GM03348 (cell line): ENCODE measurements at regions not wholly inside any gene's neighbourhood (a gene's known extent, or its start where the extent isn't known, plus 50 kb on each side); places are given as distances from the start of the nearest gene placed in this dataset.
"Not testable (repeated sequence)": the region's sequence is repeated elsewhere in the genome, so short reads cannot be mapped to it uniquely, and the experiment has no call there.

ENCODE experiments used
- DNase-seq: peaks from one replicate; pipeline ENCODE4 v3.0.0; 2012; ENCODE audit warnings: low spot score

DNA sequence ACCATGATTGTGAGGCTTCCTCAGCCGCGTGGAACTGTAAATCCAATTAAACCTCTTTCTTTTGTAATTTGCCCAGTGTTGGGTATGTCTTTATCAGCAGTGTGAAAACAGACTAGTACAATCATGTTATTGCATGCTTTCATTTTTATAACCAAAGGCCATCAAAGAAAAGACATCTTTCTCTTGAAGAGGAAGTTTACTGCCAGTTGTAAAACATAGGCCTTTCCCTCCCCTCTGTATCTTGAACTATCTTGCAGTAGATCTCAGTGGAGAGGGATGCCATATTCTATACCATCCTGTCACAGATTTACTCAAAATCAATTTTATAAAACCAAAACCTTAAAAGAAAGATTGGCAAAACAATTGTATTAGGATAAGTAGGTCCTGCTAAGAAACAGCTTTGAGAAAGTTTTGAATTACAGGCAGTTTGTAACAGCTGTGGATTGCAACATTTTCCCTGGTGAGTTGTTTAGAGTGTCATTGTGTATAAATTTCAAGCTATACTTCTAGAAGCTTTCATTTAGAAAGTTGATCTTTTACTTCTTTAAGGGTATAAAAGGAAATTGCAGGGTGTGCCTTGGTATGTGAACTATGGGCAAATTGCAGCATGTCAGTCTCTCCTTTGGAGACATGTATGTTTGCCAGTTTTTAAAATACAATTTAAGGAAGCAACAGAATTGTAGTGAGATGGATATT lies 128.0 kb downstream of the ATP23 start:
- no peak for DNase-seq

DNA sequence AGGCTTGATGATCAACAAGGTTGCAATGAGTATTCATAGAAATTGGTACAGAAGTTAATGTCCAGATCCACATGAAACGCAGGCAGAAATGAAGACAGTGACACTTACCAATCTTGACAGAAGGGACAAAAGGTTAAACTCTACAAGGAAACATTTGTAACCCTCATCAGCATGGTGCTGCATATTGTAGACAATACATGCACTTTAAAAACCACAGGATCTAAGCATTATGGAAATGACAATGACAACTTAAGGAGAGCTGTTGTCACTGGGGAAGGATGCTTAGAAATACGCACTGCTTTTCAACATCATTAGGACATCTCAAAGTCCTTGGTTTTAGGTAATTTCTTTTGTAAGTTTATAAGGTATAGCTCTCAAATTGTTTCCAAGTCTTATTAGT lies 130.6 kb downstream of the ATP23 start:
- no peak for DNase-seq

GRCh38 chr12:58074259-58074658 lies 132.9 kb downstream of the ATP23 start:
- no peak for DNase-seq

DNA sequence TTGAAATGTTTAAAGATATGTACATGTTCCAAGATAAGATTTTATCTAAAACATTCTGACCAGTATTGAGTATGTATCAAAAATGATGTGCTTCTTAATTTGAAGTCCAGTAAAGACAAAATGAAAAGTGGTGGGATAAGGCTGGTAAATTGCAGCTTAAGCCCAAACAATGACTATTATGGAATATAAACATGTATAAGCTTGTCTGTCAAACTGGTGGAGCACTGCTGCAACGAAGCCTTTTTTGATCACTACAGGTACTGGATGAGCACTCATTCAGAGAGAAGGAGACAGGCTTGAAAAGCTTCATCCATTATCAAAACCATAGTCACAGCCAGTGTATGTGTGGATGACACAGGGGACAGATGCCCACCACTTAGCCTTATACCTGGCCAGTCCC lies 138.4 kb downstream of the ATP23 start:
- DNase-seq = no peak

DNA sequence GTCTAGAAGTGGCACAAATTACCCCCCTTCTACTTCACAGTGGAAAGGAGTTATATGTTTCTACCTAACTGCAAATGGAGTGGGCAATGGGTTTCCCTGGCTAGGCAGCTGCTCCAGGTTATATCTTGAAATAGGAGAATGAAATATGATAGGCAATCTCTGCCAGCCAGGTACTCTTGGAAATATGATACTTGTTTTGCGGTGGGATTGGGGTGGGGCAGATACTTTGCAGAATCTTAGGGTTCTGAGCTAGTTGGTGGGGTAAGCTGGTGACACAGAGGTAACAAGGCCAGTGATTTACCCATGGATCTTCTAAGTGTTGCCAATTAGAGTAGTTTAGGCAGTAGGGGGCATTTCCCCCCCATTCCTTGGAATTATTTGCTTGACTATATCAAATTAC lies 140.1 kb downstream of the ATP23 start:
- DNase-seq = no peak

- no peak for DNase-seq
These were observed 141.6 kb downstream of the ATP23 start for GRCh38 chr12:58082996-58083395.

- DNase-seq = no peak
These were observed 144.6 kb downstream of the ATP23 start for GRCh38 chr12:58086006-58086405.

DNA sequence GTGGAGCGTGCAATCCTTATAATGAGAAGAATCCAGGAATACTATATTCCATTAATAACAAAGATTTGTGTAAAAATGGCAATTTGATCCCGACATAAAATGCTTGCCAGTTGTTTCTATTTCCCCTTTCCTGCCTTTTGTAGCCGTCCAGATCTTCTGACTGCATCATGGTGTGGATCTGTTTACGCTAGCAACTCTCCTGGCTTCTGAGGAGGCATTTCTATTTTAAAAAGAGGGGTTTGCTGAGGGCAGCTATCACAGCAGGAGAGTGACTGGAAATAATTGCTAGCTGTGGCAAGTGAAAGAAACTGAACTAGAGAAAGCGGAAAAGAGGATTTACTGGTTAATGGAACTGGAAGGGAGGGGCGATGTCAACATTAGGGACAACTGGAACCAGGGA lies 145.6 kb downstream of the ATP23 start:
- no peak for DNase-seq

DNA sequence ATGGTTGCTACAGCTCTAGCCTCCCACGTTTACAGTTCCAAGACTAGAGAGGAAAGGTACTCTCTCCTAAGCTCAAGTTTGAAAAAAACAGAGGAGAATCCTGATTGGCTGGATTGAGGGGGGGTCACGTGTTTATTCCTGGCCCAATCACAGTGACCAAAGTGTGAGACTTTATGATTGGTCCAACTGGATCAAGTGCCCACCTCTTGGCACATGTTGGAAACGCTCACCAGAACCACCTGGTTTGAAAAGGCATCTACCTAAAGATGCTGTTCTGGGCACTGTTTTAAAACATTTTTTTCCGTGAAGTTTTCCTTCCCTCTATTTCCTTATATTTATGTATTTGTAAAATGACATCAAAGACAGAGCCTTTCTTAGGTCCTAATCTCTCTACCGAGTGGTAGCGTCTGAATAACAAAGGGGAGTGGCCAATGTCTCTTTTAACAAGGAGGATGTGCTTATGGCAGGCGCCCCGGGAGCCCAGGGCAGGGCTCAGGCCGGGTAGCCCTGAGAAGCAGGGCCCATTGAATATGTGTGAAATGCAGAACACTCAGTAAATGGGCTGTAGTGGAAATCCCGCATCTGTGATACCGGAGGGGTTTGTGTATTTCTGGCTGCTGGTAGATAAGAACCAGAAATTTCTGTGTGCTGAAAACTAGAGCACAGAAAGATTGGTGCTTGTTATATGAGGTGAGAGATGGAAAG lies 146.2 kb downstream of the ATP23 start:
- no peak for DNase-seq

DNA sequence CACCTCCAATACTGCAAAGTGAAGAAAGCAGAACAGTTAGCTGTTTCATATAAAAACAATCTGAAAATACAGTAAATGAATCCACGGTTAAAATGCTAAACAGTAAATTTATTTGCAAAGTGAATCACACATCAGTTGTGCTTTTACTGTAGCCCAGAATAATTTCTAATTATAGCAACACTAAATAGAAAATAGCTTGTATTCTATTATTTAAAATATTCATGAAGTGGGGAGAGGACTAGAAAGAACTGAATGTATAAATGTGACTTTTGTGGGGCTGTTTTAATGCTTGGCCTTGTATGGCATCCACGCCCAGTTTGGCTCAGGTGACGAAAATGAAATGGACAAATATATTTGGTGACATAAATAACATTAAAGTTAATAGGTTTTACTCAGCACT lies 148.2 kb downstream of the ATP23 start:
- DNase-seq = no peak

GRCh38 chr12:58090685-58091084 lies 149.3 kb downstream of the ATP23 start:
- DNase-seq = no peak

- DNase-seq = no peak
These were observed 153.6 kb downstream of the ATP23 start for GRCh38 chr12:58095002-58095401.

DNA sequence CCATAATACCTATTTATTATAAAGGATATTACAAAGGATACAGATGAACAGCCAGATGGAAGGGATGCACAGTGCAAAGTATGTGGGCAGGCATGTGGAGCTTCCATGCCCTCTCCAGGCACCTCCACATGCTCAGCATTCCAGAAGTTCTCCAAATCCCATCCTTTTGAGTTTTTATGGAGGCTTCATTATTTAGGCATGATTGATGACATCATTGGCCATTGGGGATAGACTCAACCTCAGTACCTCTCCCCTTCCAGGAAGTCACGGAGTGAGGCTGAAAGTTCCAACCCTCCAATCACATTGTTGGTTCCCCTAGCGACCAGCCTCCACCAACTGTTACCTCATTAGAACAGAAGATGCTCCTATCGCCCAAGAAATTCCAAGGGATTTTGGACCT lies 156.4 kb downstream of the ATP23 start:
- no peak for DNase-seq

DNA sequence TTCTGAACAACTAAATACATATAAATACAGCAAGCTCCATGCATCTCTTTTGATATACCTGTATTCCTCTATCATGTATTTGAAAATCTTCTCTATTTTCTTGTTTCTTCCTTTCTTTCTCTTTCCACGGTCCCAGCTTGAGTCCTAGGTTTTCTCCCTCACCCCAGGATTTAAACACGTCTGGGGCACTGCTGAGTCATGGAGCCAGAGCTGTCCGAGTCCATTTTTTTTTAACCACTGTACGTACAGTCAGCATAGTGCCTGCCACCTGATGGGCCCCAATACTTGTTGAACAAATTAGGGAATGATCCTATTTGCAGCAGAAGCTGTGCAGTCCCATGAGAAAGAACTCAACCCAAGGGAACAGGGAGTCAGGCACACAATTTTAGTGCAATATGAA lies 158.1 kb downstream of the ATP23 start:
- DNase-seq = no peak

DNA sequence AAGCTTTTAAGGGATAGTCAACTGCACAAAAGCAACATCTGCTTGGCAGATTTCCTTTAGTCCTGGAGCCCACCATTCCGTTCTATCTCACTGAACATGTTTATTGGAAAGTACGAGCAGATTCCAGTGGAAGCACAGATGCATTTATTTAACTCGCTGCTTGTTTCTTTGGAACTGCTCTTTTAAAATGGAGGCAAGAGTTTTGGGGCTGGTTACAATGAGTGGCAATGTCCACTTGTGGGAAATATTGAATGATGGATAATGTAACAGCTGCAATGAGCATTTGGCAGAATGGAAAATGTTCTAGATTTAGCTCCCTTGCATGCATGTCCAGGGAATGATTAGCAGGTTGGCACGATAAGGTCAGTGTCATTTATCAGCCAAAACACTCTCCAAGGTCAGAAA lies 163.0 kb downstream of the ATP23 start:
- no peak for DNase-seq

DNA sequence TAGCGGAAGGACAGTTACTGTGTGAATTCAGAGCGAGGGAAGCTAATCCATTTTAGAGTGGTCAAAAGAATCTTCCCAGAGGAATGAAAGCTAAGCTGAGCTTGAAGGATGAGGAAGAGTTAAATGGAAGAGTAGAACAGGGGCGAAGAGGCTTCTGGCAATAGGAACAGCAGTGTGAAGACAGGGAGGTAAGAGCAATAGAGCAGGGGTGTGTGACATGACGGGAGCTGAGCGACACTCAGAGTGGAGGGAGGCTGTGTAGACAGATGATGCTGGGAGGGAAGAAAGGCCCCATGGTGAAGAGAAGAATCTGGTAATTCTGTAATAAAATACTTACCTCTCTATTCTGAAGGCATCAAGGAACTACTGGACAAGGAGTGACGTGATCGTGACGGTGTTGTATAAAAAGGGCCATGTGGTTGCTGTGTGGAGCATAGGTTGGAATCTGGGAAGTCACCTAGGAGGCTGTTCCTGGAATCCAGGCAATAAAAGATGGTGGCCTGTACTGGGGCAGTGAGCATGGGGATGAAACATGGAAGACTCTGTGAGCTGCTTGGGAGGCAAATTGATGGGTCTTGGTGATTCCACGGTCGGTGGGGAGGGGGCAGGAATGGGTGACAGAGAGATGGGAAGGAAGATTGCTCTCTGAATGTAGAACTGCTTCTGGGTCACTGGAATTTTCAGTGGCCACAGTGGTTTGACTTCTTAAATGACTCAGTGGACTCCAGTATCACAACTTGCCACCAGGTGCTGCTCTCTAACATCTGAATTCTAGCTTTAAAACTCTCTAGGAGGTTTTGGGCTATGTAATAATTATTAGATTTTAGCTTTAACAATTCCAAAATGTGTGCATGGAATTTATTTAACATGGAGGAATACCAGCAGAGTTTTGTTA lies 164.1 kb downstream of the ATP23 start:
- no peak for DNase-seq

GRCh38 chr12:58106195-58106594 lies 164.8 kb downstream of the ATP23 start:
- no peak for DNase-seq

- no peak for DNase-seq
These were observed 175.8 kb downstream of the ATP23 start for GRCh38 chr12:58117201-58117600.

DNA sequence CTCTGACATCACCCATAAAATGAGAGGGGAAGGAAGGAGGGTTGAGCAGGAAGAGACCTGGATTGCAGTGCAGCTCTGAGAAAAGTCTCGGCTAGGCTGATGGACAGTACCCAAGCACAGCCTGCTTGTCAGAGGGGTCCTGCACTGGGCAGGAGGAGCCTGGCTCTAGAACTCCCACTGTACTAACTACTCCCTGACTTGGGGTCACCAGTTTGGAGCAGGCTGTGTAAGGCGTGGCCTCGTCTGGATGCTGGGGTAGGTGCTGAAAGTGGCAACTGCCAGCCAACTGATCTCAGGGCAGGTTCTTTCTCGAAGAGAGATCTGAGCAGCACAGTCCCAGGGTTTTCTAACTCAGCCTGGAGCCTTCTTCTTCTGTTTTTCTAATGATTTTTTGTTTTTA lies 176.3 kb downstream of the ATP23 start:
- DNase-seq = no peak

DNA sequence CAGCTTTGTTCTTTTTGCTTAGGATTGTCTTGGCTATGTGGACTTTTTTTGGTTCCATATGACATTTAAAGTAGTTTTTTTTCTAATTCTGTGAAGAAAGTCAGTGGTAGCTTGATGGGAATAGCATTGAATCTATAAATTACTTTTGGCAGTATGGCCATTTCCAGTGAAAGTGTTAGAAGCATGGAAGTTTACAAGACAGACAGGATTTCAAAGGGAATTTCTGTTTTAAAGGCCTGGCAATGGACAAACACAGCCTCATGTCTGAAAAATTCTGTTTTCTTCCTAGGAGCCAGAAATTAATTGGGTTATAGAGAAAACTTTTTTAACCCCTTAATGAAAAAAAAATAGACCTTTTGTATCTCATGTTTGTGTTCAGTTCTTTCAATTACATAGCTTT lies 184.4 kb downstream of the ATP23 start:
- DNase-seq = not testable (repeated sequence)

GRCh38 chr12:58131986-58132755 lies 190.8 kb downstream of the ATP23 start:
- no peak for DNase-seq

DNA sequence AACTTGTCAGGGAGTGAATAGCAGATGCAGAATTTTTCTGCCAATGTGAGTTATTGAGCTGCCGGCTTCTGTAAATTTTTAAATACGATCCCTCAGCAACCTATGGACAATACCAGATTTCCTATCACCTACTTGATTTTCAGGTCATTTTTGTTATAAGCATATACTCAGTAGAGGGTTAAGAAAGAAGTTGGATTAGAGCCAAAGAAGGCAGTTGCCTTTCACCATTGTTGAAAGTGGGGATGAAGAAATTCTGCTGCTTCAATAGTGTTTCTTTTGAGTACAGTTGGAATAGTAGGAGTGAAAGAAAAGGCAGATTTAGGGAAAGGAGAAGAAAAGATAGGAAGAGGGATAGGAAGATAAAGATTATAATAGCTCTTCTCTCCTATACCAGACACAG lies 197.1 kb downstream of the ATP23 start:
- DNase-seq = no peak
